K562 (cell line): ENCODE measurements at regions not wholly inside any gene's neighbourhood (a gene's known extent, or its start where the extent isn't known, plus 50 kb on each side); places are given as distances from the start of the nearest gene placed in this dataset.

Experiments used
- ATAC-seq: fragments of 200-7000 bp; cut with Tn5 transposase; 3 replicates; pipeline ENCODE4 v1.9.1; 2020; ENCODE audit warnings: moderate library complexity
- BruUV-seq: library from RNA; stranded (reverse); fragments of 400-500 nt; replicated peaks from 2 replicates; lab custom pipeline; 2021; lab: Mats Ljungman, UMichigan
- CTCF ChIA-PET: fragments of 300-600 bp; formaldehyde crosslinking; extraction: SDS; loops from one replicate; lab custom pipeline; 2021; ENCODE audit warnings: low intra/inter-chr PET ratio; lab: Yijun Ruan, JAX
- POLR2A ChIA-PET: fragments of 300-600, 350-650 bp; sonication (Branson Sonifier 250); formaldehyde crosslinking; extraction: SDS; loops from one replicate; lab custom pipeline; 2021; ENCODE audit warnings: antibody characterized with exemption, inconsistent platforms; lab: Yijun Ruan, JAX
- DNase-seq, 4 experiments: peaks; one replicate each; pipeline versions ENCODE4 v3.0.0 to v3.0.0-alpha.2; 2011 to 2018; ENCODE audit warnings: low spot score in 3 of 4, mixed read lengths in 3 of 4; ENCODE audit errors: extremely low read depth in 1 of 4
- FAIRE-seq: peaks from 2 replicates; lab custom pipeline; 2011; peaks lifted over from hg19 to GRCh38; lab: Jason Lieb, UNC
- H2AFZ ChIP-seq: 2 replicates; pipeline ENCODE4 v1.6.0; 2011; ENCODE audit warnings: low read depth, low read length, control low read depth, inconsistent platforms
- H3K27ac ChIP-seq: fragments of 200-600 bp; 3 replicates; pipeline ENCODE4 v1.8.0; 2011; ENCODE audit warnings: low read depth, mild to moderate bottlenecking, control low read depth, inconsistent platforms, low read length, moderate library complexity, mixed read lengths; ENCODE audit errors: extremely low read depth
- H3K27me3 ChIP-seq, 2 experiments: fragments of 300-600 bp in 1 of 2; 2 replicates in 1 of 2; 3 replicates in 1 of 2; pipeline versions ENCODE4 v1.6.0 to v1.8.0; 2011; ENCODE audit warnings: inconsistent platforms in 2 of 2, low read length in 2 of 2, mild to moderate bottlenecking in 1 of 2, mixed read lengths in 1 of 2, moderate library complexity in 1 of 2; ENCODE audit not compliant: control insufficient read depth in 2 of 2, insufficient read depth in 2 of 2
- H3K36me3 ChIP-seq: fragments of 300-600 bp; 3 replicates; pipeline ENCODE4 v1.8.0; 2011; ENCODE audit warnings: mild to moderate bottlenecking, low read length, inconsistent platforms; ENCODE audit not compliant: control insufficient read depth, insufficient read depth
- H3K4me1 ChIP-seq, 2 experiments: fragments of 200-600 bp in 1 of 2; replicated peaks in 1 of 2; 2 replicates in 1 of 2; 3 replicates in 1 of 2; pipeline versions ENCODE4 v1.5.1 to v1.8.0; 2011; ENCODE audit warnings: inconsistent platforms in 2 of 2, low read length in 2 of 2, mild to moderate bottlenecking in 1 of 2, mixed read lengths in 1 of 2, moderate library complexity in 1 of 2; ENCODE audit not compliant: control insufficient read depth in 2 of 2, insufficient read depth in 2 of 2
- H3K4me2 ChIP-seq: 2 replicates; pipeline ENCODE4 v1.6.1; 2011; ENCODE audit warnings: low read length, control low read depth, inconsistent platforms, mixed read lengths; ENCODE audit not compliant: insufficient read depth
- H3K4me3 ChIP-seq: fragments of 200-600 bp; sonication (generic), shearing (Covaris generic); 2 replicates; pipeline ENCODE4 v1.5.1; 2016; ENCODE audit warnings: control low read depth, inconsistent platforms
- H3K79me2 ChIP-seq: fragments of 200-600 bp; 3 replicates; pipeline ENCODE4 v1.8.0; 2011; ENCODE audit warnings: low read length, inconsistent platforms; ENCODE audit not compliant: control insufficient read depth, insufficient read depth
- H3K9ac ChIP-seq, 2 experiments: 2 replicates each; pipeline versions ENCODE4 v1.6.0 to v1.6.1; 2011; ENCODE audit warnings: low read depth in 2 of 2, low read length in 2 of 2, control low read depth in 1 of 2, inconsistent platforms in 1 of 2, mild to moderate bottlenecking in 1 of 2, mixed read lengths in 1 of 2; ENCODE audit not compliant: insufficient read depth in 1 of 2
- H3K9me1 ChIP-seq: one replicate; pipeline ENCODE4 v1.6.0; 2011; ENCODE audit warnings: inconsistent platforms, mild to moderate bottlenecking, low read length, moderate library complexity; ENCODE audit not compliant: control insufficient read depth, insufficient read depth
- H3K9me3 ChIP-seq: replicated peaks from 2 replicates; pipeline ENCODE4 v1.5.1; 2011; ENCODE audit warnings: low read depth, low read length, inconsistent platforms; ENCODE audit not compliant: control insufficient read depth, insufficient read depth
- H4K20me1 ChIP-seq: replicated peaks from 2 replicates; pipeline ENCODE4 v1.6.1; 2011; ENCODE audit warnings: low read length, inconsistent platforms, mixed read lengths; ENCODE audit not compliant: control insufficient read depth, insufficient read depth
- ATF2 ChIP-seq: sonication (generic); formaldehyde crosslinking; IDR thresholded peaks from 2 replicates; pipeline ENCODE4 v1.8.1; 2022; ENCODE audit warnings: missing genetic modification reagents
- CBX5 ChIP-seq: IDR thresholded peaks from 2 replicates; pipeline ENCODE4 v1.6.1; 2014; ENCODE audit warnings: low read depth, borderline replicate concordance
- CEBPB ChIP-seq: fragments of 450-650 bp; IDR thresholded peaks from 2 replicates; pipeline ENCODE4 v1.6.1; 2016; ENCODE audit warnings: missing genetic modification characterization, missing compliant biosample characterization
- CEBPG ChIP-seq, 3 experiments: fragments of 200-800 bp in 1 of 3; sonication (Bioruptor generic) in 1 of 3; sonication (generic) in 1 of 3; formaldehyde crosslinking in 1 of 3; IDR thresholded peaks in 2 of 3; conservative IDR thresholded peaks in 1 of 3; 2 replicates each; pipeline versions ENCODE4 v1.6.1 to v1.8.0; 2016 to 2022; ENCODE audit warnings: missing compliant biosample characterization in 2 of 3, missing genetic modification characterization in 2 of 3, mild to moderate bottlenecking in 1 of 3, missing genetic modification reagents in 1 of 3
- DIDO1 ChIP-seq: fragments of 450-650 bp; IDR thresholded peaks from 2 replicates; pipeline ENCODE4 v1.6.1; 2016; ENCODE audit warnings: low read depth, missing biosample characterization, missing genetic modification characterization
- HDAC1 ChIP-seq, 2 experiments: fragments of 450-650 bp; IDR thresholded peaks; 2 replicates each; pipeline ENCODE4 v1.6.1; 2016 to 2017; ENCODE audit warnings: inconsistent platforms in 1 of 2, mild to moderate bottlenecking in 1 of 2, moderate library complexity in 1 of 2
- KAT2B ChIP-seq: IDR thresholded peaks from one replicate; pipeline ENCODE4 v1.6.1; 2012; ENCODE audit warnings: low read depth, mild to moderate bottlenecking, control low read depth, inconsistent platforms, low read length, moderate library complexity
- RAD51 ChIP-seq: fragments of 450-650 bp; IDR thresholded peaks from 2 replicates; pipeline ENCODE4 v1.7.1; 2016; ENCODE audit warnings: low read depth, mild to moderate bottlenecking, borderline replicate concordance
- RUNX1 ChIP-seq: sonication (generic); IDR thresholded peaks from 2 replicates; pipeline ENCODE4 v1.6.1; 2016; ENCODE audit warnings: antibody characterized with exemption, low read depth
- SMARCA4 ChIP-seq: fragments of 450-650 bp; IDR thresholded peaks from 2 replicates; pipeline ENCODE4 v1.6.1; 2016
- SRSF7 ChIP-seq: fragments of 200-400 bp; formaldehyde crosslinking; optimal IDR thresholded peaks from 2 replicates; pipeline ENCODE3; 2017; ENCODE audit warnings: mild to moderate bottlenecking, low read depth, low read length
- STAT6 ChIP-seq: sonication (generic); formaldehyde crosslinking; IDR thresholded peaks from 2 replicates; pipeline ENCODE4 v1.8.1; 2023; ENCODE audit warnings: mild to moderate bottlenecking, missing genetic modification reagents
- TAL1 ChIP-seq: fragments of 450-650 bp; IDR thresholded peaks from 2 replicates; pipeline ENCODE4 v1.6.1; 2016; ENCODE audit warnings: mild to moderate bottlenecking
- TRIM24 ChIP-seq, 2 experiments: fragments of 450-650 bp; IDR thresholded peaks; 2 replicates each; pipeline ENCODE4 v1.6.1; 2016
- TRIM28 ChIP-seq: fragments of 450-650 bp; IDR thresholded peaks from 2 replicates; pipeline ENCODE4 v1.6.1; 2017
- ZKSCAN8 ChIP-seq: fragments of 200-800 bp; sonication (Bioruptor generic); IDR thresholded peaks from 2 replicates; pipeline ENCODE4 v1.6.1; 2016; ENCODE audit warnings: missing genetic modification characterization, missing compliant biosample characterization
- ZNF639 ChIP-seq, 2 experiments: fragments of 200-800 bp in 1 of 2; sonication (Bioruptor generic) in 1 of 2; sonication (generic) in 1 of 2; formaldehyde crosslinking in 1 of 2; IDR thresholded peaks in 1 of 2; conservative IDR thresholded peaks in 1 of 2; 2 replicates each; pipeline versions ENCODE4 v1.5.0 to v1.6.1; 2016 to 2020; ENCODE audit warnings: missing compliant biosample characterization in 1 of 2, missing genetic modification characterization in 1 of 2, missing genetic modification reagents in 1 of 2
- ZSCAN32 ChIP-seq: fragments of 450-650 bp; formaldehyde crosslinking; IDR thresholded peaks from 2 replicates; pipeline ENCODE4 v1.4.0; 2020; ENCODE audit warnings: mild to moderate bottlenecking, moderate library complexity
- WGBS: fragments of 100-300 bp; shearing (Covaris generic); methylation state at CpG from one replicate; pipeline ENCODE4 v1.1.6; 2016; ENCODE audit warnings: low coverage, mixed read lengths; ENCODE audit not compliant: insufficient coverage; ENCODE audit errors: missing lambda C conversion rate; 5-methylcytosine and 5-hydroxymethylcytosine counted together
- in situ Hi-C: fragments of 300-500 bp; cut with MboI; formaldehyde crosslinking; loops from 4 replicates; pipeline ENCODE4 v1.15.0; 2018; ENCODE audit warnings: inconsistent platforms, mixed read lengths
- intact Hi-C: fragments of 100-400 bp; cut with micrococcal nuclease; formaldehyde crosslinking; loops from 2 replicates; pipeline ENCODE4 v1.14.2; 2022

- no TSS peak for BruUV-seq
- Histone ChIP-seq H2AFZ (no peak overlapping the region), H3K4me2 (no peak overlapping the region), H3K4me3 (no peak overlapping the region), H3K27me3 (no peaks in the 10 kb centered on the region), H3K9me3 (no peaks in the 10 kb centered on the region), H3K9ac (no peak overlapping the region), H3K79me2 (no peaks in the 10 kb centered on the region), H3K27ac (no peak overlapping the region), H3K36me3 (no peaks in the 10 kb centered on the region), H3K4me1 (no peaks in the 10 kb centered on the region), H3K9me1 (no peaks in the 10 kb centered on the region), H4K20me1 (no peaks in the 10 kb centered on the region)
- 0% methylated on average over 1 of the region's 1 CpG for WGBS
- ChIA-PET POLR2A (no interaction called here), CTCF (no interaction called here)
- DNase-seq (no peak), ATAC-seq (no peak; the same call in 2 of the 3 replicates), FAIRE-seq (no peak)
- intact Hi-C loops (no loop called here), in situ Hi-C loops (no loop called here)
- TF ChIP-seq RUNX1 (no peak), KAT2B (no peak), CBX5 (no peak), SRSF7 (no peak), RAD51 (no peak), CEBPB (0 out of 2 replicates have a peak, but pooled peaks have one; percentile 16), ZKSCAN8 (no peak), TRIM24 (IDR thresholded peaks at IDR 0.05) (peak; percentile 60 to 85; a peak in 2 of 4 replicates), HDAC1 (IDR thresholded peaks at IDR 0.05) (no peak), TRIM28 (no peak), ZNF639 (CRISPR knock-in tag; conservative IDR thresholded peaks at IDR 0.05 in 1 of 2, IDR thresholded peaks at IDR 0.05 in 1 of 2) (no peak), SMARCA4 (no peak), TAL1 (no peak), STAT6 (CRISPR knock-in tag) (no peak), ATF2 (no peak), ZSCAN32 (CRISPR knock-in tag) (peak; percentile 60; the same call in 1 of the 2 replicates), DIDO1 (tag) (no peak), CEBPG (CRISPR knock-in tag; IDR thresholded peaks at IDR 0.05) (peak; percentile 35; the same call in 1 of the 2 replicates), CEBPG (tag; conservative IDR thresholded peaks at IDR 0.05 in 1 of 2, IDR thresholded peaks at IDR 0.05 in 1 of 2) (peak; percentile 86 to 91)
Observed at GRCh38 chr17:54813896-54814295, 86.8 kb upstream of the TOM1L1 start.
